Fibroblast of lung (primary cell): ENCODE measurements at regions not wholly inside any gene's neighbourhood (a gene's known extent, or its start where the extent isn't known, plus 50 kb on each side); places are given as distances from the start of the nearest gene placed in this dataset.
A peak's percentile ranks its signal among the peaks of the same experiment; 100 is the strongest.

ENCODE experiments used
- DNase-seq, 2 donors: peaks; one replicate each; pipeline versions ENCODE4 v3.0.0 to v3.0.0-alpha.2; 2010; ENCODE audit warnings: low read depth in 2 of 2
- H2AFZ ChIP-seq: 2 replicates; pipeline ENCODE4 v1.5.1; 2012; ENCODE audit warnings: low read length, control low read depth, inconsistent platforms
- H3K27ac ChIP-seq: 2 replicates; pipeline ENCODE4 v1.5.1; 2011; ENCODE audit warnings: low read length, control low read depth; ENCODE audit not compliant: insufficient read depth
- H3K27me3 ChIP-seq: 2 replicates; pipeline ENCODE4 v1.5.1; 2011; ENCODE audit warnings: mild to moderate bottlenecking, low read length; ENCODE audit not compliant: control insufficient read depth, insufficient read depth
- H3K36me3 ChIP-seq: 2 replicates; pipeline ENCODE4 v1.5.1; 2011; ENCODE audit warnings: low read length; ENCODE audit not compliant: control insufficient read depth, insufficient read depth
- H3K4me1 ChIP-seq: 2 replicates; pipeline ENCODE4 v1.5.1; 2011; ENCODE audit warnings: low read length; ENCODE audit not compliant: control insufficient read depth, insufficient read depth; ENCODE audit errors: extremely low read depth
- H3K4me2 ChIP-seq: 2 replicates; pipeline ENCODE4 v1.5.1; 2011; ENCODE audit warnings: low read length, control low read depth; ENCODE audit not compliant: insufficient read depth; ENCODE audit errors: extremely low read depth
- H3K4me3 ChIP-seq, 4 experiments: fragments of 200-600 bp in 1 of 4; sonication (generic) in 1 of 4; replicated peaks in 1 of 4; 2 replicates each; pipeline ENCODE4 v1.5.1; 2011 to 2016; ENCODE audit warnings: low read length in 4 of 4, low read depth in 3 of 4, mild to moderate bottlenecking in 3 of 4, control low read depth in 2 of 4, inconsistent platforms in 1 of 4, mixed read lengths in 1 of 4; ENCODE audit not compliant: insufficient read depth in 1 of 4; ENCODE audit errors: control extremely low read depth in 1 of 4
- H3K79me2 ChIP-seq: 2 replicates; pipeline ENCODE4 v1.5.1; 2012; ENCODE audit warnings: mild to moderate bottlenecking, low read length, inconsistent platforms; ENCODE audit not compliant: control insufficient read depth, insufficient read depth
- H3K9ac ChIP-seq: 2 replicates; pipeline ENCODE4 v1.5.1; 2011; ENCODE audit warnings: mild to moderate bottlenecking, low read length, control low read depth; ENCODE audit not compliant: insufficient read depth
- H3K9me3 ChIP-seq: 2 replicates; pipeline ENCODE4 v1.5.1; 2012; ENCODE audit warnings: low read depth, low read length; ENCODE audit not compliant: control insufficient read depth, insufficient read depth
- H4K20me1 ChIP-seq: 2 replicates; pipeline ENCODE4 v1.5.1; 2011; ENCODE audit warnings: low read length; ENCODE audit not compliant: control insufficient read depth, insufficient read depth; ENCODE audit errors: extremely low read depth
- CTCF ChIP-seq, 2 donors: IDR thresholded peaks in 1 of 2; conservative IDR thresholded peaks in 1 of 2; 1 replicate in 1 of 2; 2 replicates in 1 of 2; pipeline ENCODE4 v1.5.1; 2011 to 2012; ENCODE audit warnings: low read length in 2 of 2, control low read depth in 1 of 2, inconsistent platforms in 1 of 2, low read depth in 1 of 2, mild to moderate bottlenecking in 1 of 2
- EZH2 ChIP-seq: IDR thresholded peaks from 2 replicates; pipeline ENCODE4 v1.5.1; 2012; ENCODE audit warnings: low read length, control low read depth, mild to moderate bottlenecking; ENCODE audit errors: missing control alignments

GRCh38 chr3:101091489-101091888 lies 98.3 kb upstream of the ABI3BP start:
- H3K9me3 ChIP-seq = no peaks in the 10 kb centered on the region
- H3K36me3 ChIP-seq = no peaks in the 10 kb centered on the region
- H2AFZ ChIP-seq = no peak overlapping the region
- peak in 1 of 2 donors; percentile 44 for DNase-seq
- no peak overlapping the region for H3K4me3 ChIP-seq
- H3K4me2 ChIP-seq = no peak overlapping the region
- no peaks in the 10 kb centered on the region for H3K27me3 ChIP-seq
- no peaks in the 10 kb centered on the region for H4K20me1 ChIP-seq
- H3K4me1 ChIP-seq = no peaks in the 10 kb centered on the region
- no peak for TF ChIP-seq EZH2
- no peak for TF ChIP-seq CTCF (conservative IDR thresholded peaks at IDR 0.05 in 1 of 2, IDR thresholded peaks at IDR 0.05 in 1 of 2; ENCODE audit: low read depth in 1 of 2, low read length in 2 of 2)
- H3K27ac ChIP-seq = no peak overlapping the region
- no peaks in the 10 kb centered on the region for H3K79me2 ChIP-seq
- H3K9ac ChIP-seq = no peak overlapping the region

GRCh38 chr3:101085752-101086151 lies 92.5 kb upstream of the ABI3BP start:
- H3K4me1 ChIP-seq = no peaks in the 10 kb centered on the region
- no peak for DNase-seq
- H2AFZ ChIP-seq = no peak overlapping the region
- no peak overlapping the region for H3K4me2 ChIP-seq
- H3K4me3 ChIP-seq = no peak overlapping the region
- H3K9ac ChIP-seq = no peak overlapping the region
- no peaks in the 10 kb centered on the region for H4K20me1 ChIP-seq
- TF ChIP-seq EZH2 (no peak), CTCF (conservative IDR thresholded peaks at IDR 0.05 in 1 of 2, IDR thresholded peaks at IDR 0.05 in 1 of 2; ENCODE audit: low read depth in 1 of 2, low read length in 2 of 2) (no peak)
- no peaks in the 10 kb centered on the region for H3K27me3 ChIP-seq
- no peaks in the 10 kb centered on the region for H3K36me3 ChIP-seq
- H3K79me2 ChIP-seq = no peaks in the 10 kb centered on the region
- no peaks in the 10 kb centered on the region for H3K9me3 ChIP-seq
- H3K27ac ChIP-seq = no peak overlapping the region

GRCh38 chr3:101084404-101084803 lies 91.2 kb upstream of the ABI3BP start:
- no peaks in the 10 kb centered on the region for H4K20me1 ChIP-seq
- H3K36me3 ChIP-seq = no peaks in the 10 kb centered on the region
- no peak overlapping the region for H3K4me3 ChIP-seq
- no peaks in the 10 kb centered on the region for H3K79me2 ChIP-seq
- no peak for TF ChIP-seq EZH2
- no peak for TF ChIP-seq CTCF (conservative IDR thresholded peaks at IDR 0.05 in 1 of 2, IDR thresholded peaks at IDR 0.05 in 1 of 2; ENCODE audit: low read depth in 1 of 2, low read length in 2 of 2)
- no peaks in the 10 kb centered on the region for H3K4me1 ChIP-seq
- no peak overlapping the region for H3K9ac ChIP-seq
- no peak overlapping the region for H3K27ac ChIP-seq
- peak in 1 of 2 donors; percentile 43 for DNase-seq
- no peaks in the 10 kb centered on the region for H3K27me3 ChIP-seq
- H3K9me3 ChIP-seq = no peaks in the 10 kb centered on the region
- no peak overlapping the region for H3K4me2 ChIP-seq
- H2AFZ ChIP-seq = no peak overlapping the region
